ENCODE measurements at regions not wholly inside any gene's neighbourhood (a gene's known extent, or its start where the extent isn't known, plus 50 kb on each side); places are given as distances from the start of the nearest gene placed in this dataset.

- no peak for DNase-seq
These were observed 51.0 kb upstream of the L3MBTL3 start for GRCh38 chr6:129967427-129967826.

GRCh38 chr6:129966125-129966524, 52.3 kb upstream of the L3MBTL3 start:
- DNase-seq = no peak

- no peak for DNase-seq
These were observed 53.3 kb upstream of the L3MBTL3 start for GRCh38 chr6:129965096-129965495.

- no peak for DNase-seq
These were observed 58.9 kb upstream of the L3MBTL3 start for GRCh38 chr6:129959358-129959930.

DNA sequence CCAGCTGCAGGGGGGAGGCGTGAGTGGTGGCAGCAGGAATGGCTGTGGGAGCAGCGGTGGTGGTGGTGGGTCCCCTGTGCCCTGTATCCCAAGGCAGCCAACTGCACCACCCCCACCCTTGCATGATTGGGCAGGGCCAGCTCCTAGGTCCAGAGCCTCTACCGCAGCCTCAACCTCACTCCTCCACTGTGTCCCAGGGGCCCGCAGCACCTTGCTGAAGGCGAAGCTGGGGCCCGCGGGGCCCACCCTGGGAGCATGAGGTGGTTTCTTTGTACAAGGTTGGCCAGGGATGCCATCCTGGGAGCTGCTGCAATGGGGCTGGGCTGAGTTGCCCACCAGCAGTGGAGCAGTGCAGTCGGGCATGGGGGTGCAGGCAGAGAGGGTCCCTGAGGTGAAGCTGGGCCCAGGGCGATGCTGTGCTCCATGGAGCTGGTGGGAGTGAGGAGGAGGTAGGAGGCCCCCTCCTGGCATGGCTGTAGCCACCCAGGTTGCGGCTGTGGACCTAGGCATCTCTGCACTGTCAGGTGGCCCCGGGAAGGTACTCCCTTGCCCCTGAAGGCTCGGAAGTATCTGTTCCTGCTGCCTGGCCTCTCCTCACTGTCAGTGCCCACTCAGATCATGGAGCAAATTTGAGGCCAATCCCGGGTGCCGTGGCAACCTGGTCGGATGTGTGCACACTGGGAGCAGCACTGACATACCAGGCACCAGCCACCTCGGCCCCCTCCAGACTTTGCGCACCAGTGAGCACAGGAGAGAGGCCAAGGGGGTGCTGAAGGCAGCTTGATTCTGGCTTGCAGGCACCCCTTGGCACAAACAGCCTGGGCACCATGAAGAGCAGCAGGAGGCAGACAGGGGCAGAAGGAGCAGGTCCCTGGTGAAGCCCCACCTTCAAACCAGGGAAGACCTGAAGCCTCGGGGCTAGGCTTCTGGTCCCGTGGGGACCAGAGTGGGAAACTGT, 60.2 kb upstream of the L3MBTL3 start:
- no peak for DNase-seq

- DNase-seq = no peak
These were observed 62.8 kb upstream of the L3MBTL3 start for GRCh38 chr6:129955584-129955983.

DNA sequence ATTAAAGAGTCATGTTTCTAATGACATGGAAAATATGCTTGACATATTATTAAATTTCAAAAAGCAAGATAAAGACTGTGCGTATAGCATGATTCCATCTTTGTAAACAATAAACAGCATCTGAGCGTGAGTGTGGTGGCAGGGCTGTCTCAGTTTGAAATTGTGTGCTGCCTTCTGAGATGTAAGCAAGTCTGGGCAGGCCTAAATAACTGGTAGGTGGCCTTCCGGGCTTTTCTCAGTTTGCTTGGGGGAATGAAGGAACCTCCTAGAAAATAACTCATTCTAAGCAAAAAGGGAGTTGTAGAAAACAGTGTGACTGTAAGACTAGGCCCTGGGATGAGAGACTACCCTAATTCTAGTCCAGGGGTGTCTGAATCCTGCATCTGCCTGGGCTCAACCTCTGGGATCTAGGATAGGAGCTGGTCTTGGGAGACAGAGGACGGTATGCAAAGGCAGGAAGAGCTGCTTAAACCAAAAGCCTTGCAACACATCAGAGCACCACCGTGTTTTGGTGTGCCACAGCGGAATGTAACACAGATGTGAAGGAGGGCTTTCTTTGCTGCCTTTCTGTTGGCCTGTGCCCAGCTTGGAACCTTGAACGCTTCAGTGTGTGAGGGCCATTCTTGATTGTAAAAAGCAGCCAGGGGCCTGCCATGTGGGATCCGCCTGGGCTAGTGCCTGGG, 63.5 kb upstream of the L3MBTL3 start:
- peak in 1 of 2 experiments; percentile 54 for DNase-seq

DNA sequence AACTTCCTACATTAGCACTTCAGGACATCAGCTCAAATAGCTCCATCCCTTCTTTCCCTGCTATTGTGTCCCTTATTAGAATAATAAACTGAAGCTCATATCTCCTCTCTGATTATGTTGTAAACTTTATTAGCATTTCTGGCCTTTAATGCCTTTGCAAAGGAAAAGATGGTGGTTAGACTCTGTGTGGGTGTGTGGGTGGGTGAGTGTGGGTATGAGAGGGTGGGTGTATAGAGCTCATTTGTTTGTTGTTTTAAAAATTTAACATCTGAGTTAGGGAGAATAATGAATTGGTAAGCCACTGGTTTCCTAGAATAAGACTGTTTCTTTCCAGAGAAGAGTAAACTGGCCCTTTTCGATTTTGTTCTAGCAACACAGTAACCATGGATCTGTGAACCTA, 70.6 kb upstream of the L3MBTL3 start:
- DNase-seq = no peak

- DNase-seq = no peak
These were observed 71.8 kb upstream of the L3MBTL3 start for GRCh38 chr6:129946439-129947140.

DNA sequence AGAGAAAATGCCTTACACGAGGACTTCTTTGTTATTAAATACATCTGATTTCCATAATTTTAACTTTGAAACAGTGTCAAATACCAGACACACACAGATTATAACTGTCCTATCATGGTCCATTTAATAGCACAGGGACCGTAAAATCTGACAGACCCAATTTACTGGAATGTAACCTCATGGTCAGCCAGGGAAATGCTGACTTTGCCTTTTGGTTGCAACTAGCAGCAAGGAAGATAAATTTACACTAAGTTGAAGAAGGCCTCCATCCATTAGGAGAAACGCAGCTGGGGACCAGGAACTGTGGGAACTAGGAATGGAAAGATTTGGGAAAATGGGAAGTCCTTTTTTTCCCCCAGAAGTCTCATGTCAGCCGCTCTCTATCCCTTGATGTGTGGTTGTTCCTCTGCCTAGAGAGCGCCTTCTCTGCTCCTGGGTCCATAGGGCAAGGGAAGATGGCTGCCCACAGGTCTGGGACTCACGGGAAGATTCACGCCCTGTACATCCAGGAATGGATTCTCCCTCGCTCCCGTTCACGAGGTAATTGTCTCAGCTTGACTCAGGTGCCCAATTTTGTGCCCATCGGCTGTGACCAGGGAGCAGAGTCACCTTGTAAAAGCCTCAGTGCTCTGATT, 74.6 kb upstream of the L3MBTL3 start:
- DNase-seq = no peak

- no peak for DNase-seq
These were observed 77.8 kb upstream of the L3MBTL3 start for GRCh38 chr6:129940454-129941195.

- DNase-seq = peak in 1 of 2 experiments; percentile 26
These were observed 77.3 kb upstream of the TMEM244 start for GRCh38 chr6:129938249-129939020.

- peak; percentile 20 to 76 for DNase-seq
These were observed 75.4 kb upstream of the TMEM244 start for GRCh38 chr6:129936329-129937165.

DNA sequence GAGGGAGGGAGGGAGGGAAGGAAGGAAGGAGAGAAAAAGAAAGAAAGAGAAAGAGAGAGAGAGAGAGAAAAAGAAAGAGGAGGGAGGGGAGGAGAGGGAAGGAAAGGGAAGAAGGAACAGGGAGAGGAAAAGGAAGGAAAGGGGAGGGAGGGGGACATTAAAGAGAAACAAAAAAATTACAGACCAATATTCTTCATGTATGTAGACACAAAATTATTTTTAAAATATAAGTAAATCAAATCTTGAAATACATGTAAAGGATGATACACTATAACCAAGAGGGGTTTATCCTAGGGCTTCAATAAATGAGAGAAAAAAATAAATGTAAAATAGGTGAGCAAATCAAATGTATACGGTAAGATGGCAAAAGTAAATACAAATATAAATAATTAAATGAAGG, 71.2 kb upstream of the TMEM244 start:
- no peak for DNase-seq

DNA sequence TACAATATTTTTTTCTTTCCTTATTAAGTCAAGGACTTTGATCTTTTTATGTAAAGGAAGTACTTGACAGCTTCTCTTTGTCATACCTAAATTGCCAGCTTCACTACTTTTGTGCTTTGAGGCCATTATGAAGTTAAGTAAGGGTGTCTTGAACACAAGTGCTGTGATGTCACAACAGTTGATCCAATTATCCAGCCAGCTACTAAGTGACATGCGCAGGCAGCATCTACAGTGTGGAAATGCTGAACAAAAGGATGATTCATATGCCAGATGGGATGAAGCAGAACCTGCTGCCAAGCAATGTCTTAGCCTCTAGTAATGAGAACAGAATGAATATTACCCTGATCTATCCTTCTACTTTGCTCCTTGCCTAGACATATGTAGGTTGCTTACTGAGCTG, 68.3 kb upstream of the TMEM244 start:
- no peak for DNase-seq

- no peak for DNase-seq
These were observed 62.6 kb upstream of the TMEM244 start for GRCh38 chr6:129923530-129924250.

DNA sequence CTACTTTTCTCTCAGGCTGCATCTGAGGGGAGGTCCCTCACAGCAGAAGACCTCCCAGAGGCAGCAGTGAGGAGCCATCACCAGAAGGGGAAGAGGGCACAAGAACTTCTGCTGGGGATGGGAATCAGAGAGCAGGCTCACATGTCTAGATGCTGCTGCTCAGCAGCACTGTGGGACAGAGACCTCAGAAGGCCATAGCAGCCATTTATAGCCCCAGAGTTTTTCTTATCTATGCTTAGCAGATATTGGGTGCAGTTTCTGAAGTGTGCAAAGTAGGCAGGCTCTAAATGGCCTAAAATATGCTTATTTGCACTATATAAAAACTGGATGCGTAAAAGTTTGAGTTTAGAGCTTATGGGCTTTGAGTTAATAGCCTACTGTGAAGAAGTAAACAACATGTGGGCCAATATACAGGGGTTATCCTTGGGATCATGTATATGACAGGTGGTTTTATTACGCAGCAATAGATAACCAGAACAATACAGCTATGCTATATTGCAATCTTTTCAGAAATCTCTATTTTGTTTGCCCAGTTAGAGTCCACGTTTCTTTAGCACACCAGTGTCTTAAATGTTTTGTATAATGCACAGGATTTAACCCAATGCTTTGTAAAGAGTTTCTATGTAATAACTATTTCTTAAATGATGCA, 60.2 kb upstream of the TMEM244 start:
- DNase-seq = no peak

- no peak for DNase-seq
These were observed 59.1 kb upstream of the TMEM244 start for GRCh38 chr6:129920103-129920798.
